ENCODE measurements at regions not wholly inside any gene's neighbourhood (a gene's known extent, or its start where the extent isn't known, plus 50 kb on each side); places are given as distances from the start of the nearest gene placed in this dataset.

- in situ Hi-C loops (cut with MboI) = no loop called here
- FAIRE-seq (no peak), ATAC-seq (no peak), DNase-seq (ENCODE audit: low read depth, low spot score) (no peak)
- Histone ChIP-seq H3K4me2 (ENCODE audit: control insufficient read depth, insufficient read depth) (no peak overlapping the region), H3K9ac (ENCODE audit: control insufficient read depth, insufficient read depth, low read length) (no peak overlapping the region), H3K36me3 (ENCODE audit: control insufficient read depth in 2 of 2, insufficient read depth in 2 of 2, low read length in 1 of 2) (no peaks in the 10 kb centered on the region), H3K4me1 (ENCODE audit: control insufficient read depth, insufficient read depth, low read length) (no peaks in the 10 kb centered on the region), H2AFZ (ENCODE audit: control insufficient read depth, low read depth, low read length) (no peak overlapping the region), H3K27ac (ENCODE audit: control insufficient read depth, insufficient read depth) (no peak overlapping the region), H3K79me2 (ENCODE audit: control insufficient read depth, insufficient read depth, low read length) (no peaks in the 10 kb centered on the region), H3K4me3 (no peak overlapping the region), H3K27me3 (replicated peaks in 1 of 2; ENCODE audit: control insufficient read depth in 2 of 2, insufficient read depth in 2 of 2, low read length in 1 of 2) (no peaks in the 10 kb centered on the region), H3K9me3 (replicated peaks; ENCODE audit: control insufficient read depth, insufficient read depth, low read length) (no peaks in the 10 kb centered on the region), H4K20me1 (ENCODE audit: control insufficient read depth, insufficient read depth) (no peaks in the 10 kb centered on the region)
- WGBS (ENCODE audit: insufficient coverage, insufficient replicate concordance, low lambda C conversion rate, missing lambda C conversion rate) = 42% methylated on average over 1 of the region's 1 CpG
- intact Hi-C loops (cut with micrococcal nuclease; ENCODE audit: unreplicated experiment) = no loop called here
- ChIA-PET RAD21 (ENCODE audit: unreplicated experiment) (no interaction called here), CTCF (interaction anchor here (1.0 kb wide), 1 partner anchor 8 kb away, joined by 3 read pairs; no protein-coding TSS in a partner anchor), POLR2A (no interaction called here), SMC1A (ENCODE audit: uncharacterized antibody, unreplicated experiment) (no interaction called here)
- BruUV-seq (replicated peaks) = no TSS peak
- TF ChIP-seq E2F8 (IDR thresholded peaks at IDR 0.05; ENCODE audit: low read depth, partially characterized antibody) (no peak), NBN (IDR thresholded peaks at IDR 0.05) (no peak), CUX1 (IDR thresholded peaks at IDR 0.05; ENCODE audit: insufficient replicate concordance, low read depth, low read length) (no peak), ATF2 (IDR thresholded peaks at IDR 0.05; ENCODE audit: low read length) (no peak), ZNF24 (IDR thresholded peaks at IDR 0.05) (no peak), POLR2AphosphoS5 (IDR thresholded peaks at IDR 0.05; ENCODE audit: low read length) (no peak)
These were observed 171.3 kb upstream of the NTF3 start for GRCh38 chr12:5260591-5261086.

Data from GM12878 (cell line).